Osteocyte (in vitro differentiated cells): ENCODE measurements at regions not wholly inside any gene's neighbourhood (a gene's known extent, or its start where the extent isn't known, plus 50 kb on each side); places are given as distances from the start of the nearest gene placed in this dataset.

ENCODE experiments used
- DNase-seq: peaks from one replicate; pipeline ENCODE4 v3.0.0; 2021; ENCODE audit warnings: mixed read lengths; ENCODE audit not compliant: unreplicated experiment; ENCODE audit errors: extremely low spot score
- H3K27ac Mint-ChIP-seq: one replicate; pipeline ENCODE4 v1.8.0; 2021; ENCODE audit warnings: mild to moderate bottlenecking, mixed read lengths; ENCODE audit not compliant: unreplicated experiment
- H3K27me3 Mint-ChIP-seq: one replicate; pipeline ENCODE4 v1.8.0; 2021; ENCODE audit warnings: mixed read lengths; ENCODE audit not compliant: unreplicated experiment
- H3K36me3 Mint-ChIP-seq: one replicate; pipeline ENCODE4 v1.8.0; 2021; ENCODE audit warnings: mixed read lengths; ENCODE audit not compliant: unreplicated experiment
- H3K4me1 Mint-ChIP-seq: one replicate; pipeline ENCODE4 v1.8.0; 2021; ENCODE audit warnings: mixed read lengths; ENCODE audit not compliant: unreplicated experiment
- H3K4me3 Mint-ChIP-seq: one replicate; pipeline ENCODE4 v1.8.0; 2021; ENCODE audit warnings: mild to moderate bottlenecking, moderate library complexity, mixed read lengths; ENCODE audit not compliant: unreplicated experiment
- H3K9me3 Mint-ChIP-seq: one replicate; pipeline ENCODE4 v1.8.0; 2021; ENCODE audit warnings: mixed read lengths; ENCODE audit not compliant: unreplicated experiment
- CTCF ChIP-seq: fragments of 200-600 bp; sonication (generic); IDR thresholded peaks from 2 replicates; pipeline ENCODE4 v1.5.0; 2021; ENCODE audit warnings: antibody characterized with exemption, mild to moderate bottlenecking, moderate library complexity

DNA sequence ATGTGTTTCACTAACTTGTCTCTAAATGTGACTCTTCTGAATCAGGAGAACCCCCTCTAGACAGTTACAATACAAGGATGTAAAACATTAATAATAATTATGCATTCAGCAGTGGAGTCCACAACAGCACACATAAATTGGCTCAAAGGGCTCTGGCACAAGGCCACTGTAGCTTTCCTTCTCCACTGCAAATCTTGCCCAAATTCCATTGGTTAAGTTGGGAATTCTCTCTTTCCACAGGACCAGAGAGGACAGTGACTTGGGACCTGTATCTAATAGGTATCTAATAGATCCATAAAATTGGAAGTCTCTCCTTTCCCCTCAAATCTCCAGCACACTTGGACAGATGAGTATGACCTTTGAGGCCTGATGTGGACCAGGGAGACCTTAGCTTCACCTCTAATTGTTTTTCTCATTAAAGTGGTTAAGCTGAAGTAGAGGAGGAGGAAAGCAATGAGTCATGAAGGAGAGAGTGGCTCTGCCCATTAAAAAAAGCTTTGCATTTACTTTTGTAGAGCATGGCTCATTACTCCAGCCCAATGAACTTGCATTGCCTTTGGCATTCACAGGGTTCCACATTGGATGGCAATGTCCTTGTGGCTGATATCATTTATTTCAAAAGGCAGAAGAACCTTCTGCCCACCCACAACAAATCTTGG is 72.3 kb upstream of the SH3RF1 start:
- DNase-seq: no peak
- no peaks in the 10 kb centered on the region for H3K27me3 Mint-ChIP-seq

DNA sequence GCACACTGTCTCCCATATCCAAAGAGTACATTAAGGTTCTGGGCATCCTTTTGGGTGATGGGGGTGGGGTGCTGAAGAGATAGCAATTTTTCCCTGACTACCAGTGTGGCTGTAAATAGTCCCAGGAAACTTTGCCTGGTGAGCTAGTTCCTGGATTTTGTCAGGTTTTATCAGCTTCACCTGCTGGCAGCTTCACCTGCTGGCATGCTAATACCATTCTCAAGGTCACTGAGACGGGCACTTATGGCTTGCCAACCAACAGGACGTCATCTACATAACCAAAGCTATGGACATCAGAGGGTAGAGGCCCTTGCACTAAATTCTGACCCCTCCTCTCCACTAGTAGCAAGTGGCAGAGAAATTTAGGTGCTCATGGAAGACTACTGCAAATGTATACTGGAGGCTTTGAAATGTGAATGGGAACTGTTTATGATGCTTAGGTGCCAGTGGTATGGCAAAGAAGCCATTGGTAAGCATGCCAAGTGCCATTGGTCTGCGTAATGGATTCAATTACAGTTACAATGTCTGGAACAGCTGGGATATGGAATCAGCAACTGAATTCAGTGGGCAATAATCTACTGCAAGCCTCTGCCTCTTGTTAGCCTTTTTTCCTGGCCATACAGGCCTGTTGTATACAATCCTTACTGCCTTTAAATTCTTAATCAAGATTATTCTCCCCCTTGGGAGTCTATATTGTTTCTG is 71.6 kb upstream of the SH3RF1 start:
- H3K4me1 Mint-ChIP-seq: peaks cover 4% of the 10 kb centered on the region

More for the DNA sequence above, 72.3 kb upstream of the SH3RF1 start:
- no peaks in the 10 kb centered on the region for H3K36me3 Mint-ChIP-seq
- no peaks in the 10 kb centered on the region for H3K9me3 Mint-ChIP-seq
- no peaks in the 10 kb centered on the region for H3K4me1 Mint-ChIP-seq
- H3K27ac Mint-ChIP-seq: no peak overlapping the region
- no peak for TF ChIP-seq CTCF
- no peak overlapping the region for H3K4me3 Mint-ChIP-seq

GRCh38 chr4:169341490-169341889 is 70.7 kb upstream of the SH3RF1 start:
- H3K9me3 Mint-ChIP-seq: no peaks in the 10 kb centered on the region
- H3K36me3 Mint-ChIP-seq: no peaks in the 10 kb centered on the region
- no peak for DNase-seq
- no peaks in the 10 kb centered on the region for H3K27me3 Mint-ChIP-seq
- H3K4me1 Mint-ChIP-seq: peaks cover 4% of the 10 kb centered on the region
- H3K4me3 Mint-ChIP-seq: no peak overlapping the region
- TF ChIP-seq CTCF: no peak
- H3K27ac Mint-ChIP-seq: no peak overlapping the region

More for the DNA sequence above, 71.6 kb upstream of the SH3RF1 start:
- Mint-ChIP-seq H3K27me3 (no peaks in the 10 kb centered on the region), H3K27ac (no peak overlapping the region), H3K9me3 (no peaks in the 10 kb centered on the region), H3K36me3 (no peaks in the 10 kb centered on the region), H3K4me3 (no peak overlapping the region)
- DNase-seq: no peak
- no peak for TF ChIP-seq CTCF

- H3K27ac Mint-ChIP-seq: no peak overlapping the region
Observed at GRCh38 chr4:169340834-169341233, 70.1 kb upstream of the SH3RF1 start.

More at GRCh38 chr4:169340834-169341233, 70.1 kb upstream of the SH3RF1 start:
- no peaks in the 10 kb centered on the region for H3K9me3 Mint-ChIP-seq
- H3K36me3 Mint-ChIP-seq: no peaks in the 10 kb centered on the region
- H3K4me1 Mint-ChIP-seq: peaks cover 5% of the 10 kb centered on the region
- H3K4me3 Mint-ChIP-seq: no peak overlapping the region
- H3K27me3 Mint-ChIP-seq: no peaks in the 10 kb centered on the region
- TF ChIP-seq CTCF: no peak
- no peak for DNase-seq
